Upper lobe of left lung (tissue), 4 donors: ENCODE measurements at regions not wholly inside any gene's neighbourhood (a gene's known extent, or its start where the extent isn't known, plus 50 kb on each side); places are given as distances from the start of the nearest gene placed in this dataset.

Source experiments
- CTCF ChIP-seq, 6 experiments: fragments of 450-650 bp in 4 of 6; fragments of 200-600 bp in 2 of 6; sonication (generic) in 2 of 6; IDR thresholded peaks; one replicate each; pipeline ENCODE4 v1.5.1; 2016 to 2019; ENCODE audit warnings: antibody characterized with exemption in 6 of 6
- EP300 ChIP-seq, 4 donors: sonication (generic); formaldehyde crosslinking; IDR thresholded peaks; one replicate each; pipeline ENCODE4 v1.5.1; 2017; ENCODE audit warnings: antibody characterized with exemption in 4 of 4, control low read depth in 2 of 4

- no peak for TF ChIP-seq EP300 (IDR thresholded peaks at IDR 0.05)
- TF ChIP-seq CTCF (IDR thresholded peaks at IDR 0.05) = no peak
Measured at GRCh38 chr15:98480844-98481243, 167.5 kb upstream of the IGF1R start.
